ENCODE measurements at regions not wholly inside any gene's neighbourhood (a gene's known extent, or its start where the extent isn't known, plus 50 kb on each side); places are given as distances from the start of the nearest gene placed in this dataset.

- Mint-ChIP-seq H3K27ac (no peak overlapping the region), H3K36me3 (no peaks in the 10 kb centered on the region), H3K4me3 (no peak overlapping the region), H3K27me3 (no peaks in the 10 kb centered on the region), H3K4me1 (no peaks in the 10 kb centered on the region), H3K9me3 (peaks cover 0 to 4% (median 0%) of the 10 kb centered on the region in 11 donors)
- H3K36me3 ChIP-seq (ENCODE audit: control insufficient read depth in 2 of 3, insufficient read depth in 3 of 3, low read length in 3 of 3): no peaks in the 10 kb centered on the region
- intact Hi-C loops (cut with micrococcal nuclease): no loop called here
- H3K4me1 ChIP-seq (ENCODE audit: control insufficient read depth in 2 of 2, insufficient read depth in 2 of 2, low read length in 2 of 2): no peaks in the 10 kb centered on the region
- no peak overlapping the region for H3K4me3 ChIP-seq (ENCODE audit: low read length)
- H3K9me3 ChIP-seq (ENCODE audit: control insufficient read depth in 2 of 3, low read length in 3 of 3): no peaks in the 10 kb centered on the region
- ChIA-PET CTCF (interaction anchor here (0.6 kb wide), 1 partner anchor 79 kb away, joined by 4 read pairs; no protein-coding TSS in a partner anchor), POLR2A (no interaction called here)
- ATAC-seq: no peak
- no peak for DNase-seq
- no peaks in the 10 kb centered on the region for H3K27me3 ChIP-seq (ENCODE audit: control insufficient read depth in 2 of 2, insufficient read depth in 2 of 2, low read length in 2 of 2)
- H3K27ac ChIP-seq (ENCODE audit: low read depth, low read length): no peak overlapping the region
Measured at GRCh38 chr3:36114353-36114752, 266.0 kb upstream of the STAC start.

GRCh38 chr3:36124118-36124796 lies 256.0 kb upstream of the STAC start:
- no peak overlapping the region for H3K4me3 ChIP-seq (ENCODE audit: low read length)
- no peak for ATAC-seq
- H3K4me1 Mint-ChIP-seq: no peaks in the 10 kb centered on the region
- CTCF ChIA-PET: no interaction called here
- H3K27ac Mint-ChIP-seq: no peak overlapping the region
- no peaks in the 10 kb centered on the region for H3K27me3 ChIP-seq (ENCODE audit: control insufficient read depth in 2 of 2, insufficient read depth in 2 of 2, low read length in 2 of 2)
- intact Hi-C loops (cut with micrococcal nuclease): no loop called here
- H3K36me3 ChIP-seq (ENCODE audit: control insufficient read depth in 2 of 3, insufficient read depth in 3 of 3, low read length in 3 of 3): no peaks in the 10 kb centered on the region
- no peak overlapping the region for H3K27ac ChIP-seq (ENCODE audit: low read depth, low read length)
- H3K36me3 Mint-ChIP-seq: peaks cover 0 to 4% (median 0%) of the 10 kb centered on the region in 5 donors
- no peaks in the 10 kb centered on the region for H3K27me3 Mint-ChIP-seq
- H3K4me3 Mint-ChIP-seq: no peak overlapping the region
- peaks cover 0 to 7% (median 0%) of the 10 kb centered on the region in 3 experiments for H3K9me3 ChIP-seq (ENCODE audit: control insufficient read depth in 2 of 3, low read length in 3 of 3)
- peaks cover 0 to 37% (median 7%) of the 10 kb centered on the region in 11 donors for H3K9me3 Mint-ChIP-seq
- no peaks in the 10 kb centered on the region for H3K4me1 ChIP-seq (ENCODE audit: control insufficient read depth in 2 of 2, insufficient read depth in 2 of 2, low read length in 2 of 2)
- POLR2A ChIA-PET: no interaction called here
- no peak for DNase-seq

GRCh38 chr3:36132214-36132613 lies 248.1 kb upstream of the STAC start:
- CTCF ChIA-PET: no interaction called here
- intact Hi-C loops (cut with micrococcal nuclease): no loop called here
- ATAC-seq (no peak), DNase-seq (no peak)
- no peaks in the 10 kb centered on the region for H3K36me3 Mint-ChIP-seq
- no peaks in the 10 kb centered on the region for H3K4me1 ChIP-seq (ENCODE audit: control insufficient read depth in 2 of 2, insufficient read depth in 2 of 2, low read length in 2 of 2)
- POLR2A ChIA-PET: no interaction called here
- no peak overlapping the region for H3K4me3 Mint-ChIP-seq
- no peak overlapping the region for H3K27ac Mint-ChIP-seq
- no peaks in the 10 kb centered on the region for H3K36me3 ChIP-seq (ENCODE audit: control insufficient read depth in 2 of 3, insufficient read depth in 3 of 3, low read length in 3 of 3)
- H3K27ac ChIP-seq (ENCODE audit: low read depth, low read length): no peak overlapping the region
- no peaks in the 10 kb centered on the region for H3K9me3 ChIP-seq (ENCODE audit: control insufficient read depth in 2 of 3, low read length in 3 of 3)
- no peaks in the 10 kb centered on the region for H3K27me3 Mint-ChIP-seq
- no peaks in the 10 kb centered on the region for H3K4me1 Mint-ChIP-seq
- peaks cover 0 to 21% (median 2%) of the 10 kb centered on the region in 11 donors for H3K9me3 Mint-ChIP-seq
- H3K4me3 ChIP-seq (ENCODE audit: low read length): no peak overlapping the region
- H3K27me3 ChIP-seq (ENCODE audit: control insufficient read depth in 2 of 2, insufficient read depth in 2 of 2, low read length in 2 of 2): no peaks in the 10 kb centered on the region

- no peaks in the 10 kb centered on the region for H3K4me1 ChIP-seq (ENCODE audit: control insufficient read depth in 2 of 2, insufficient read depth in 2 of 2, low read length in 2 of 2)
- H3K4me3 Mint-ChIP-seq: no peak overlapping the region
- POLR2A ChIA-PET: no interaction called here
- no peak overlapping the region for H3K27ac ChIP-seq (ENCODE audit: low read depth, low read length)
- no peaks in the 10 kb centered on the region for H3K27me3 ChIP-seq (ENCODE audit: control insufficient read depth in 2 of 2, insufficient read depth in 2 of 2, low read length in 2 of 2)
- H3K9me3 ChIP-seq (ENCODE audit: control insufficient read depth in 2 of 3, low read length in 3 of 3): no peaks in the 10 kb centered on the region
- ATAC-seq (no peak), DNase-seq (no peak)
- no peaks in the 10 kb centered on the region for H3K36me3 Mint-ChIP-seq
- no peak overlapping the region for H3K4me3 ChIP-seq (ENCODE audit: low read length)
- intact Hi-C loops (cut with micrococcal nuclease): no loop called here
- H3K9me3 Mint-ChIP-seq: peaks cover 0 to 9% (median 4%) of the 10 kb centered on the region in 11 donors
- no peaks in the 10 kb centered on the region for H3K4me1 Mint-ChIP-seq
- H3K36me3 ChIP-seq (ENCODE audit: control insufficient read depth in 2 of 3, insufficient read depth in 3 of 3, low read length in 3 of 3): no peaks in the 10 kb centered on the region
- CTCF ChIA-PET: no interaction called here
- no peak overlapping the region for H3K27ac Mint-ChIP-seq
- H3K27me3 Mint-ChIP-seq: no peaks in the 10 kb centered on the region
Measured at GRCh38 chr3:36135863-36136262, 244.4 kb upstream of the STAC start.

GRCh38 chr3:36142746-36143145 lies 237.6 kb upstream of the STAC start:
- H3K36me3 ChIP-seq (ENCODE audit: control insufficient read depth in 2 of 3, insufficient read depth in 3 of 3, low read length in 3 of 3): no peaks in the 10 kb centered on the region
- ChIA-PET CTCF (no interaction called here), POLR2A (no interaction called here)
- intact Hi-C loops (cut with micrococcal nuclease): loop anchor here in 1 of 2 donors (10.0 kb wide), 1 partner anchor 812 kb away; no protein-coding TSS in a partner anchor
- ATAC-seq (no peak), DNase-seq (no peak)
- no peaks in the 10 kb centered on the region for H3K27me3 ChIP-seq (ENCODE audit: control insufficient read depth in 2 of 2, insufficient read depth in 2 of 2, low read length in 2 of 2)
- Mint-ChIP-seq H3K4me1 (peaks cover 0 to 2% (median 0%) of the 10 kb centered on the region in 7 donors), H3K4me3 (no peak overlapping the region), H3K27ac (no peak overlapping the region), H3K36me3 (no peaks in the 10 kb centered on the region), H3K27me3 (peaks cover 0 to 5% (median 0%) of the 10 kb centered on the region in 5 donors), H3K9me3 (peaks cover 0 to 6% (median 0%) of the 10 kb centered on the region in 11 donors)
- H3K9me3 ChIP-seq (ENCODE audit: control insufficient read depth in 2 of 3, low read length in 3 of 3): no peaks in the 10 kb centered on the region
- no peaks in the 10 kb centered on the region for H3K4me1 ChIP-seq (ENCODE audit: control insufficient read depth in 2 of 2, insufficient read depth in 2 of 2, low read length in 2 of 2)
- no peak overlapping the region for H3K27ac ChIP-seq (ENCODE audit: low read depth, low read length)
- no peak overlapping the region for H3K4me3 ChIP-seq (ENCODE audit: low read length)

GRCh38 chr3:36146404-36146803 lies 233.9 kb upstream of the STAC start:
- peaks cover 0 to 10% (median 1%) of the 10 kb centered on the region in 11 donors for H3K9me3 Mint-ChIP-seq
- no peak overlapping the region for H3K27ac Mint-ChIP-seq
- no peaks in the 10 kb centered on the region for H3K36me3 ChIP-seq (ENCODE audit: control insufficient read depth in 2 of 3, insufficient read depth in 3 of 3, low read length in 3 of 3)
- H3K4me1 ChIP-seq (ENCODE audit: control insufficient read depth in 2 of 2, insufficient read depth in 2 of 2, low read length in 2 of 2): no peaks in the 10 kb centered on the region
- peaks cover 0 to 5% (median 0%) of the 10 kb centered on the region in 5 donors for H3K27me3 Mint-ChIP-seq
- H3K27ac ChIP-seq (ENCODE audit: low read depth, low read length): no peak overlapping the region
- DNase-seq: no peak
- no peak overlapping the region for H3K4me3 Mint-ChIP-seq
- H3K27me3 ChIP-seq (ENCODE audit: control insufficient read depth in 2 of 2, insufficient read depth in 2 of 2, low read length in 2 of 2): no peaks in the 10 kb centered on the region
- intact Hi-C loops (cut with micrococcal nuclease): loop anchor here in 1 of 2 donors (10.0 kb wide), 1 partner anchor 808 kb away; no protein-coding TSS in a partner anchor
- no peaks in the 10 kb centered on the region for H3K36me3 Mint-ChIP-seq
- no peak overlapping the region for H3K4me3 ChIP-seq (ENCODE audit: low read length)
- no peaks in the 10 kb centered on the region for H3K9me3 ChIP-seq (ENCODE audit: control insufficient read depth in 2 of 3, low read length in 3 of 3)
- POLR2A ChIA-PET: no interaction called here
- H3K4me1 Mint-ChIP-seq: peaks cover 0 to 2% (median 0%) of the 10 kb centered on the region in 7 donors
- ATAC-seq: no peak
- CTCF ChIA-PET: interaction anchor here (0.6 kb wide), 1 partner anchor 13 kb away, joined by 3 read pairs; no protein-coding TSS in a partner anchor
